HAP-1 (cell line): ENCODE measurements at regions not wholly inside any gene's neighbourhood (a gene's known extent, or its start where the extent isn't known, plus 50 kb on each side); places are given as distances from the start of the nearest gene placed in this dataset.

Experiments used
- DNase-seq, 2 experiments: peaks; one replicate each; pipeline ENCODE4 v3.0.0-alpha.2; 2016 to 2020; ENCODE audit warnings: low spot score in 2 of 2
- H3K27me3 ChIP-seq: fragments of 250-450 bp; sonication (Bioruptor Pico); 2 replicates; pipeline ENCODE4 v1.5.1; 2020; ENCODE audit warnings: low read depth, mild to moderate bottlenecking, moderate library complexity
- H3K36me3 ChIP-seq: fragments of 250-450 bp; sonication (Bioruptor Pico); replicated peaks from 2 replicates; pipeline ENCODE4 v1.5.1; 2020; ENCODE audit warnings: mild to moderate bottlenecking
- H3K4me1 ChIP-seq: fragments of 250-450 bp; sonication (Bioruptor Pico); 2 replicates; pipeline ENCODE4 v1.5.1; 2020; ENCODE audit warnings: mild to moderate bottlenecking
- H3K4me3 ChIP-seq: fragments of 250-450 bp; sonication (Bioruptor Pico); 2 replicates; pipeline ENCODE4 v1.5.1; 2020; ENCODE audit warnings: mild to moderate bottlenecking, moderate library complexity
- H3K9me3 ChIP-seq: fragments of 250-450 bp; sonication (Bioruptor Pico); 2 replicates; pipeline ENCODE4 v1.5.1; 2020; ENCODE audit warnings: mild to moderate bottlenecking, moderate library complexity
- in situ Hi-C: fragments of 300-500 bp; cut with MboI; formaldehyde crosslinking; loops from 3 replicates; pipeline ENCODE4 v1.14.3; 2020; ENCODE audit warnings: low sequenced_read_pairs, inconsistent platforms, mixed read lengths

DNA sequence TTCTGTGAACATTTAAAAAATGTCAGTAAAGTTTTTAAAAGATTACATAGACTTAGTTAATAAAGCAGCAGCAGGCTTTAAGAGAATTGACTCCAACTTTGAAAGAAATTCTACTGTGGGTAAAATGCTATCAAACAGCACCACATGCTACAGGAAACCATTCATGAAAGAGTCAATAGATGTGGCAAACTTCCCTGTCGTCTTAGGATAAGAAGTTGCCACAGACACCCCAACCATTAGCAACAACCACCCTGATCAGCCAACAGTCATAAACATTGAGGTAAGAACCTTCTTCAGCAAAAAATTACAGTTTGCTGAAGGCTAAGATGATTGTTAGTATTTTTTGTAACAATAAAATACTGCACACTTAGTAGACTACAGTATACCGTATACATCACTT lies 278.2 kb downstream of the CSNK1G3 start:
- Histone ChIP-seq H3K9me3 (peaks cover 4% of the 10 kb centered on the region; the same call in 1 of the 2 replicates), H3K27me3 (no peaks in the 10 kb centered on the region), H3K36me3 (no peaks in the 10 kb centered on the region), H3K4me1 (peaks cover 16% of the 10 kb centered on the region), H3K4me3 (no peak overlapping the region)
- DNase-seq: no peak
- in situ Hi-C loops: no loop called here

DNA sequence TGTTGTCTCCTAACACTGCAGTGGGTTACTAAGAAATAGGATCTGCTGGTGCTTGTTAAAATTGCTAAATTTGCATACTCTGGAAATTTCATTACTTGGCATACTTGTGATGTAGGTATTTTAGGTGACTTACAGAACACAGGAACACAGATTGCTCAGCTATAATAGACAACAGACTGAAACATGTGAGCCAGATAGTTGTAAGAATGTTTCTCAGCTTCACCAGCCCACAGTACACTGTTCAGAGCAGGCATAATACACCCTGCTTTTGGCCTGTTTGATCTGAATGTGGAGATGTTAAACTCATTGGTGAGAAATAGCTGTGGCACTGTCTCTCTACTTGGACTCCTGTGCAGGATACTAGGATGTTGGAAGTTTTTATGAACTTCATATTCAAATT lies 275.7 kb downstream of the CSNK1G3 start:
- Histone ChIP-seq H3K36me3 (no peaks in the 10 kb centered on the region), H3K9me3 (peaks cover 4% of the 10 kb centered on the region; the same call in 1 of the 2 replicates), H3K4me1 (peaks cover 16% of the 10 kb centered on the region), H3K4me3 (no peak overlapping the region), H3K27me3 (no peaks in the 10 kb centered on the region; the same call in 1 of the 2 replicates)
- no peak for DNase-seq
- in situ Hi-C loops: no loop called here

- in situ Hi-C loops: no loop called here
- H3K27me3 ChIP-seq: no peaks in the 10 kb centered on the region; the same call in 1 of the 2 replicates
- peaks cover 4% of the 10 kb centered on the region; the same call in 1 of the 2 replicates for H3K9me3 ChIP-seq
- H3K36me3 ChIP-seq: no peaks in the 10 kb centered on the region
- peaks cover 16% of the 10 kb centered on the region for H3K4me1 ChIP-seq
- no peak overlapping the region for H3K4me3 ChIP-seq
- DNase-seq: no peak
Observed at GRCh38 chr5:123787136-123787535, 275.2 kb downstream of the CSNK1G3 start.

GRCh38 chr5:123786411-123786810 lies 274.4 kb downstream of the CSNK1G3 start:
- DNase-seq: no peak
- in situ Hi-C loops: no loop called here
- no peaks in the 10 kb centered on the region; the same call in 1 of the 2 replicates for H3K27me3 ChIP-seq
- no peak overlapping the region for H3K4me3 ChIP-seq
- H3K4me1 ChIP-seq: peaks cover 16% of the 10 kb centered on the region
- H3K36me3 ChIP-seq: no peaks in the 10 kb centered on the region
- H3K9me3 ChIP-seq: peaks cover 4% of the 10 kb centered on the region; the same call in 1 of the 2 replicates

- Histone ChIP-seq H3K36me3 (no peaks in the 10 kb centered on the region), H3K4me3 (no peak overlapping the region), H3K27me3 (no peaks in the 10 kb centered on the region; the same call in 1 of the 2 replicates), H3K9me3 (peaks cover 4% of the 10 kb centered on the region; the same call in 1 of the 2 replicates), H3K4me1 (peaks cover 16% of the 10 kb centered on the region)
- in situ Hi-C loops: no loop called here
- DNase-seq: no peak
Observed at GRCh38 chr5:123785162-123786071, 273.4 kb downstream of the CSNK1G3 start.

DNA sequence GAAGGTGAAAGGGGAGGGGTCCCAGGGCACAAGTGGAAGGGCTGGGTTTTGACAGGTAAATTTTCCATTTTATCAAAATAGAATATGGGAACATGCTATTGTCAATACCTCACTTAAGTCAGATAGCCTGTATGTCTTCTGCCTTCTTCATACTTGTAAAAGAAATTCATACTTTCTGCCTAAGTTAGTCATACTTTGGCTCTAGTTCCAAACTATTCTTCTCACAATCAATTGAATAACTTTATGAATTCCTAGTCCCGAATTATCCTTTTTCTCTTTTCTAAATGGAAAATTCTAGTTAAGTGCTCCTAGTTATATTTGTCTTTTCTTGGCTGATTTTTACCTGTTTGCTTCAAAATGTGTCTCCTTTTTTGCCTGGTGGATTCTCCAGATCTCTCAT lies 271.4 kb downstream of the CSNK1G3 start:
- Histone ChIP-seq H3K27me3 (no peaks in the 10 kb centered on the region; the same call in 1 of the 2 replicates), H3K4me3 (no peak overlapping the region), H3K36me3 (no peaks in the 10 kb centered on the region), H3K9me3 (no peaks in the 10 kb centered on the region), H3K4me1 (peaks cover 16% of the 10 kb centered on the region)
- in situ Hi-C loops: no loop called here
- no peak for DNase-seq

DNA sequence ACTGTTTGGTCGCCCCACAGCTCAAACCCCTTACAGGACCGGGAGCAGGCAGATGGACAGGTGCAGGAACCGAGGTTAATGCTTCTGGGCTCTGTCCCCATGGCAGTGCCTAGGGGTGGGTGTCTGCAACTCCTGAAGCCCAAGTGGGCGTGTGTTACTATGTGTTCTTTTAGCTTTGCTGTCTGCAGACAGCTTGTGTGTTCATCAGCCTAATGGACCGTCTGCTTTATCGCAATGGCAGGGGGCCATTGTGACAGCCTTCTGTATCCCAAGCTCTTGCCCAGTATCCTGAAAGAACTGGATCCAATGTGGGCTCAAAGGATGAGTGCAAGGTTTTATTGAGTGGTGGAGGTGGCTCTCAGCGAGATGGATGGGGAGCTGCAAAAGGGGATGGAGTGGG lies 266.7 kb downstream of the CSNK1G3 start:
- in situ Hi-C loops: no loop called here

DNA sequence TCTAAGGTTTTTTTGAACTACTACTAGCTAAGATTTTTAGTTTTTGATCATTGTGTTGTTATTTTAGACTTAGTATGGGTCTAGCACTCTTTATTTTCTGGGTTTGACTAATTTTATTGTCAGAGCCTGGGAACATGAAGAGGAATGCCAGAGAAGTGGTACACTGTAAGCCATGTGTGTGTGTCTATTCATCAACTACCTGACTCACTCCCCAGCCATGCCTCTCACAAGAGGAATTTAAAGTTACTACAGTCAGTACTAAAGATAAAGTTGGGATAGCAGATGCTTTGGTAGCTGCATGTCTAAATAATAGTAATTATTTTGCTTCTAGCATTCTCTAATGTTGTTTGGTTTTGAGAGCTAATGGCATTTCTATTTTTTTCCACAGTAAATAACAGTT lies 264.8 kb downstream of the CSNK1G3 start:
- no peak overlapping the region for H3K4me3 ChIP-seq
- no peak for DNase-seq
- in situ Hi-C loops: no loop called here
- H3K4me1 ChIP-seq: no peaks in the 10 kb centered on the region
- H3K27me3 ChIP-seq: no peaks in the 10 kb centered on the region
- H3K9me3 ChIP-seq: no peaks in the 10 kb centered on the region
- no peaks in the 10 kb centered on the region for H3K36me3 ChIP-seq

More for the DNA sequence above, 266.7 kb downstream of the CSNK1G3 start:
- no peak for DNase-seq
- Histone ChIP-seq H3K27me3 (no peaks in the 10 kb centered on the region), H3K4me1 (no peaks in the 10 kb centered on the region), H3K36me3 (no peaks in the 10 kb centered on the region), H3K4me3 (no peak overlapping the region), H3K9me3 (no peaks in the 10 kb centered on the region)

GRCh38 chr5:123771715-123772114 lies 259.7 kb downstream of the CSNK1G3 start:
- in situ Hi-C loops: no loop called here
- no peaks in the 10 kb centered on the region for H3K9me3 ChIP-seq

GRCh38 chr5:123763201-123763600 lies 251.2 kb downstream of the CSNK1G3 start:
- H3K9me3 ChIP-seq: no peaks in the 10 kb centered on the region
- no peak for DNase-seq
- H3K36me3 ChIP-seq: no peaks in the 10 kb centered on the region
- in situ Hi-C loops: no loop called here
- H3K4me3 ChIP-seq: no peak overlapping the region
- no peaks in the 10 kb centered on the region for H3K27me3 ChIP-seq
- no peaks in the 10 kb centered on the region for H3K4me1 ChIP-seq

More at GRCh38 chr5:123771715-123772114, 259.7 kb downstream of the CSNK1G3 start:
- Histone ChIP-seq H3K4me1 (no peaks in the 10 kb centered on the region), H3K36me3 (no peaks in the 10 kb centered on the region), H3K27me3 (no peaks in the 10 kb centered on the region), H3K4me3 (no peak overlapping the region)
- DNase-seq: no peak

DNA sequence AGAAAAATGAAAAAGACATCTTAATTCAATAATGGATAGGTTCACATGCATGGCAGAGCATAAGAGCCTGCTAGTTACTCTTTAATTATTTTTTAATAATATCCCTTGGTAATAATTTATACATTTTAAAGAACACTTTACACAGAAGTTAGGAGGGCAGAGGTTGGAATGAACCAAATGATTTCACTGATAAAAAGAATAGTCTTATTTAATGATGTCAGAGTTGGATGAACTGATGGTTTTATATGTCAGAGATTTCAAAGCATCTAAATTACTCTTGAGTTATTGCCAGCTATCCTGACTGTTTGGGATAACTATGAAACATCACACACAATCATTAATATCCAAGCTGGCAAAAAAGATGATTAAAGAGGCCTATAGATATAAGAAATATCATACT lies 244.8 kb downstream of the CSNK1G3 start:
- in situ Hi-C loops: no loop called here
- H3K36me3 ChIP-seq: no peaks in the 10 kb centered on the region
- H3K4me3 ChIP-seq: no peak overlapping the region
- DNase-seq: no peak
- H3K4me1 ChIP-seq: peaks cover 26% of the 10 kb centered on the region
- no peaks in the 10 kb centered on the region for H3K9me3 ChIP-seq
- no peaks in the 10 kb centered on the region; the same call in 1 of the 2 replicates for H3K27me3 ChIP-seq

DNA sequence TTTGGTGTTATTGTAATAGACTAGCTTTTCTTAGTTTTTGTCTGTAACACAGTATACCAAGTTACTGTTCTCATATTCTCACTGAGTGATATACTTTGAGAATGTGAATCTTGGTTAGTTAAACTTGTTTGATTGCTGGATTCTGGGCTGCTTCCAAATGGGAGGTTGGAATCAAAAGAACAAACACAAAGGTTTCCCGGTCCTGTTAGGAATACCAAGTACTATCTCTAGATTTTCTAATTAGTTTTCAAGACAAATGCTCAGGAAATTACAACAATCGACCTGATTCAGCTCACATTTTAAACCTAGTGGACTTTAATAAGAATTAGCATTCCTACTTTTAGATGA lies 244.3 kb downstream of the CSNK1G3 start:
- in situ Hi-C loops: no loop called here
- no peak for DNase-seq
- no peaks in the 10 kb centered on the region for H3K36me3 ChIP-seq
- no peaks in the 10 kb centered on the region; the same call in 1 of the 2 replicates for H3K27me3 ChIP-seq
- H3K4me1 ChIP-seq: peaks cover 26% of the 10 kb centered on the region
- no peak overlapping the region for H3K4me3 ChIP-seq
- no peaks in the 10 kb centered on the region for H3K9me3 ChIP-seq

GRCh38 chr5:123755653-123756317 lies 243.8 kb downstream of the CSNK1G3 start:
- Histone ChIP-seq H3K27me3 (no peaks in the 10 kb centered on the region; the same call in 1 of the 2 replicates), H3K4me1 (peaks cover 26% of the 10 kb centered on the region), H3K36me3 (no peaks in the 10 kb centered on the region), H3K4me3 (no peak overlapping the region), H3K9me3 (no peaks in the 10 kb centered on the region)
- DNase-seq: no peak
- in situ Hi-C loops: no loop called here

DNA sequence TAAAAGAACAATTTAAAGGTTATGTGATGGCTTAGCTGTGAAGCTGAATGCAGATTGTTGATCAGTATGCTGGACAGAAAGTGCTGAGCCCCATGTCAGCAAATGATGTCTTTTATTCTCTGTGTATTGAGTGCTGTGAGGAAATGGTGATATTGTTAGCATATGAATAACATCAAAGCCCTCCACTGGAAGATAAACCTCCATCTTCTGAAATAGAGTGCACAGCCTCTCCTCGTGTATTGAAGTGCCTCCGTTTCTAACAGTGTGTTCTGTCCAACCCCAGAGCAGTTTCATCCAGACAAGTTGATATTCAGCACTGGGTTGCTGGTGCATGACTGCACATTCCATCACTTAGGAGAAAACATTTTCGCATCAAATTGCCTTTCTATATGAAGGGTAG lies 242.9 kb downstream of the CSNK1G3 start:
- Histone ChIP-seq H3K27me3 (no peaks in the 10 kb centered on the region; the same call in 1 of the 2 replicates), H3K36me3 (no peaks in the 10 kb centered on the region), H3K4me1 (peaks cover 26% of the 10 kb centered on the region), H3K4me3 (no peak overlapping the region), H3K9me3 (no peaks in the 10 kb centered on the region)
- in situ Hi-C loops: no loop called here
- peak; percentile 10 to 70 for DNase-seq
